GM12872 (cell line): ENCODE measurements at regions not wholly inside any gene's neighbourhood (a gene's known extent, or its start where the extent isn't known, plus 50 kb on each side); places are given as distances from the start of the nearest gene placed in this dataset.

Source experiments
- CTCF ChIP-seq: IDR thresholded peaks from 3 replicates; pipeline ENCODE4 v1.5.1; 2011; ENCODE audit warnings: low read depth, mild to moderate bottlenecking, low read length, moderate library complexity; ENCODE audit not compliant: insufficient read depth

DNA sequence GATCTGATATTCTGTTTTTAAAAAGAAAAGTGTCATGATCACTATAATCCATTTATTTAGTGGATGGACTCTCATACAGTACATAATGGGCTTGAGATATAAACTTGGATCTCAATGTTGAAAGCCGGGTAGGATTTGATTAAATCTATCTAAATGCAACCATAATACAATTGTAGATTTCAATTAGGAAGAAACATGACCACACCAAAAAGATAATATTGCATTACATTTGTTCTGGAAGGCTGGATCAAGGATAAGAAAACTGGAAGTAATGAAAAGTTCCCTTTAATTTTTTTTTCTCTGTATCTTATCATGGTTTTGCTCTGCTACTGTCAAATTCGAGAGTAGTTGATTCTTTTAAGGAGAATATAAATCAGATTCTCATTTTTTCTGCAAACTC lies 51.3 kb upstream of the UFL1 start:
- TF ChIP-seq CTCF = no peak
